K562 (cell line): ENCODE measurements at regions not wholly inside any gene's neighbourhood (a gene's known extent, or its start where the extent isn't known, plus 50 kb on each side); places are given as distances from the start of the nearest gene placed in this dataset.

ENCODE experiments used
- DDX20 ChIP-seq: fragments of 450-650 bp; IDR thresholded peaks from 2 replicates; pipeline ENCODE4 v1.6.1; 2016; ENCODE audit warnings: missing genetic modification characterization, low read depth, mild to moderate bottlenecking, missing compliant biosample characterization, moderate library complexity
- E2F3 ChIP-seq: fragments of 250-450 bp; sonication (Bioruptor Pico); IDR thresholded peaks from 2 replicates; pipeline ENCODE4 v1.4.0; 2020; ENCODE audit warnings: mild to moderate bottlenecking
- ESRRA ChIP-seq: fragments of 450-650 bp; IDR thresholded peaks from 2 replicates; pipeline ENCODE4 v1.6.1; 2014; ENCODE audit warnings: low read depth, mild to moderate bottlenecking, moderate library complexity, borderline replicate concordance
- FOS ChIP-seq: IDR thresholded peaks from 3 replicates; pipeline ENCODE4 v1.6.1; 2011; ENCODE audit not compliant: insufficient read length; ENCODE audit errors: extremely low read depth
- FOSL1 ChIP-seq: fragments of 200-800 bp; sonication (Bioruptor generic); conservative IDR thresholded peaks from 2 replicates; pipeline ENCODE4 v1.6.1; 2016; ENCODE audit warnings: missing genetic modification characterization, missing compliant biosample characterization
- GTF2F1 ChIP-seq: IDR thresholded peaks from 2 replicates; pipeline ENCODE4 v1.6.1; 2011; ENCODE audit warnings: low read depth, low read length, improper control_type of control experiment
- ILF3 ChIP-seq: fragments of 450-650 bp; IDR thresholded peaks from 2 replicates; pipeline ENCODE4 v1.6.1; 2018; ENCODE audit warnings: antibody characterized with exemption, mild to moderate bottlenecking, moderate library complexity, borderline replicate concordance
- KAT7 ChIP-seq: sonication (generic); formaldehyde crosslinking; IDR thresholded peaks from 2 replicates; pipeline ENCODE4 v1.8.0; 2022; ENCODE audit warnings: missing genetic modification reagents, mild to moderate bottlenecking, borderline replicate concordance
- KDM2B ChIP-seq: fragments of 250-450 bp; sonication (Bioruptor Pico); IDR thresholded peaks from 2 replicates; pipeline ENCODE4 v1.8.0; 2021; ENCODE audit warnings: mild to moderate bottlenecking, moderate library complexity
- MBD2 ChIP-seq: sonication (generic); IDR thresholded peaks from 2 replicates; pipeline ENCODE4 v1.6.1; 2016; ENCODE audit warnings: low read depth, borderline replicate concordance
- MED1 ChIP-seq: sonication (generic); formaldehyde crosslinking; IDR thresholded peaks from 2 replicates; pipeline ENCODE4 v1.8.1; 2023; ENCODE audit warnings: missing genetic modification reagents, borderline replicate concordance
- PHF8 ChIP-seq: fragments of 200-600 bp; sonication (generic); IDR thresholded peaks from 2 replicates; pipeline ENCODE4 v1.6.1; 2012; ENCODE audit warnings: mixed run types, mild to moderate bottlenecking, inconsistent platforms, low read length, moderate library complexity, borderline replicate concordance
- RAD51 ChIP-seq: fragments of 450-650 bp; IDR thresholded peaks from 2 replicates; pipeline ENCODE4 v1.7.1; 2016; ENCODE audit warnings: low read depth, mild to moderate bottlenecking, borderline replicate concordance
- SNIP1 ChIP-seq: fragments of 450-650 bp; IDR thresholded peaks from 2 replicates; pipeline ENCODE4 v1.7.1; 2017; ENCODE audit warnings: low read depth, mild to moderate bottlenecking
- TAF7 ChIP-seq: fragments of 450-650 bp; IDR thresholded peaks from 2 replicates; pipeline ENCODE4 v1.6.1; 2016; ENCODE audit warnings: missing genetic modification characterization, missing compliant biosample characterization
- TOE1 ChIP-seq, 2 experiments: fragments of 450-650 bp in 1 of 2; sonication (generic) in 1 of 2; formaldehyde crosslinking in 1 of 2; IDR thresholded peaks; 2 replicates each; pipeline versions ENCODE4 v1.7.1 to v1.8.0; 2016 to 2022; ENCODE audit warnings: borderline replicate concordance in 2 of 2, mild to moderate bottlenecking in 2 of 2, antibody characterized with exemption in 1 of 2, inconsistent platforms in 1 of 2, low read depth in 1 of 2, missing genetic modification reagents in 1 of 2, moderate library complexity in 1 of 2
- ZNF224 ChIP-seq: sonication (generic); formaldehyde crosslinking; IDR thresholded peaks from 2 replicates; pipeline ENCODE4 v1.8.0; 2022; ENCODE audit warnings: mild to moderate bottlenecking, missing genetic modification reagents
- ZNF263 ChIP-seq: sonication (generic); formaldehyde crosslinking; IDR thresholded peaks from 2 replicates; pipeline ENCODE4 v1.8.0; 2022; ENCODE audit warnings: mild to moderate bottlenecking, missing genetic modification reagents, borderline replicate concordance
- ZNF584 ChIP-seq: fragments of 200-800 bp; sonication (Bioruptor generic); IDR thresholded peaks from 2 replicates; pipeline ENCODE4 v1.6.1; 2016; ENCODE audit warnings: low read depth, mild to moderate bottlenecking, missing genetic modification characterization, missing compliant biosample characterization
- TF ChIP-seq, protein P1 (sequence below): fragments of 450-650 bp; formaldehyde crosslinking; IDR thresholded peaks from 2 replicates; pipeline ENCODE4 v1.4.0; 2020; ENCODE audit warnings: mild to moderate bottlenecking, mixed read lengths
- TF ChIP-seq, protein P2 (sequence below), 2 experiments: IDR thresholded peaks; 2 replicates each; pipeline ENCODE4 v1.6.1; 2012; ENCODE audit warnings: improper control_type of control experiment in 2 of 2, low read depth in 2 of 2, low read length in 2 of 2, borderline replicate concordance in 1 of 2
- TF ChIP-seq, protein P3 (sequence below): fragments of 250-450 bp; sonication (Bioruptor Pico); IDR thresholded peaks from 2 replicates; pipeline ENCODE4 v1.5.0; 2020; ENCODE audit warnings: mild to moderate bottlenecking
- TF ChIP-seq, protein P4 (sequence below): fragments of 450-650 bp; formaldehyde crosslinking; IDR thresholded peaks from 2 replicates; pipeline ENCODE4 v1.4.0; 2022; ENCODE audit warnings: missing genetic modification characterization

DNA sequence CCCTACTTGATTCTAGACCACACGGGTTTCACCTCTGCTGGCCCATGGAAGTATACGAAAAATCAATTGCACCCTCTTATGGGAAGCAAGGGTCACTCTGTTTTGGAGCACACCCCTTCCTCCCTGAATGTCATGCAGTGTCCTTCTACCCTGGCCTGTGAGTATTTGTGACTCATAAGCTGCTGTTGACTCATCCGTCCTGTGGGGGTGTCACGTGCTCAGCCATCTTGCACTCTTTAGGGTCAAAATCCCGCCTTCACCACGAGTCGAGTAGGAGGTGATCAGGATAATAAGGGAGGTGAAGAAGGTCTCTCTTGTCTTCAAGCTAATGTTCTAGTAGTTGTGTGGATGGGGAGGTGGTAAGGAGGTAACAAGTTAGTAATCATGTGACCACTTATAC is 341.0 kb upstream of the EEF2KMT start (continued):
- TF ChIP-seq TOE1 (IDR thresholded peaks at IDR 0.05; ENCODE audit: borderline replicate concordance) (peak; percentile 50; the same call in 1 of the 2 replicates), TOE1 (CRISPR knock-in tag; IDR thresholded peaks at IDR 0.05; ENCODE audit: borderline replicate concordance, low read depth) (no peak), KAT7 (CRISPR knock-in tag) (no peak), E2F3 (CRISPR knock-in tag) (no peak), ESRRA (no peak), MED1 (CRISPR knock-in tag) (no peak), SNIP1 (no peak), ILF3 (no peak), FOS (peak; percentile 20), DDX20 (tag) (no peak), TAF7 (no peak), ZNF263 (CRISPR knock-in tag) (no peak), ZNF224 (CRISPR knock-in tag) (no peak), MBD2 (no peak), KDM2B (CRISPR knock-in tag) (no peak), PHF8 (no peak), ZNF584 (CRISPR knock-in tag) (no peak), FOSL1 (tag) (peak; percentile 93), GTF2F1 (no peak), RAD51 (peak; percentile 56; the same call in 1 of the 2 replicates)
- TF ChIP-seq, protein P1, sequence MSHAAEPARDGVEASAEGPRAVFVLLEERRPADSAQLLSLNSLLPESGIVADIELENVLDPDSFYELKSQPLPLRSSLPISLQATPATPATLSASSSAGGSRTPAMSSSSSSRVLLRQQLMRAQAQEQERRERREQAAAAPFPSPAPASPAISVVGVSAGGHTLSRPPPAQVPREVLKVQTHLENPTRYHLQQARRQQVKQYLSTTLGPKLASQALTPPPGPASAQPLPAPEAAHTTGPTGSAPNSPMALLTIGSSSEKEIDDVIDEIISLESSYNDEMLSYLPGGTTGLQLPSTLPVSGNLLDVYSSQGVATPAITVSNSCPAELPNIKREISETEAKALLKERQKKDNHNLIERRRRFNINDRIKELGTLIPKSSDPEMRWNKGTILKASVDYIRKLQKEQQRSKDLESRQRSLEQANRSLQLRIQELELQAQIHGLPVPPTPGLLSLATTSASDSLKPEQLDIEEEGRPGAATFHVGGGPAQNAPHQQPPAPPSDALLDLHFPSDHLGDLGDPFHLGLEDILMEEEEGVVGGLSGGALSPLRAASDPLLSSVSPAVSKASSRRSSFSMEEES (CRISPR knock-in tag), result peak; percentile 45
- TF ChIP-seq, protein P2, sequence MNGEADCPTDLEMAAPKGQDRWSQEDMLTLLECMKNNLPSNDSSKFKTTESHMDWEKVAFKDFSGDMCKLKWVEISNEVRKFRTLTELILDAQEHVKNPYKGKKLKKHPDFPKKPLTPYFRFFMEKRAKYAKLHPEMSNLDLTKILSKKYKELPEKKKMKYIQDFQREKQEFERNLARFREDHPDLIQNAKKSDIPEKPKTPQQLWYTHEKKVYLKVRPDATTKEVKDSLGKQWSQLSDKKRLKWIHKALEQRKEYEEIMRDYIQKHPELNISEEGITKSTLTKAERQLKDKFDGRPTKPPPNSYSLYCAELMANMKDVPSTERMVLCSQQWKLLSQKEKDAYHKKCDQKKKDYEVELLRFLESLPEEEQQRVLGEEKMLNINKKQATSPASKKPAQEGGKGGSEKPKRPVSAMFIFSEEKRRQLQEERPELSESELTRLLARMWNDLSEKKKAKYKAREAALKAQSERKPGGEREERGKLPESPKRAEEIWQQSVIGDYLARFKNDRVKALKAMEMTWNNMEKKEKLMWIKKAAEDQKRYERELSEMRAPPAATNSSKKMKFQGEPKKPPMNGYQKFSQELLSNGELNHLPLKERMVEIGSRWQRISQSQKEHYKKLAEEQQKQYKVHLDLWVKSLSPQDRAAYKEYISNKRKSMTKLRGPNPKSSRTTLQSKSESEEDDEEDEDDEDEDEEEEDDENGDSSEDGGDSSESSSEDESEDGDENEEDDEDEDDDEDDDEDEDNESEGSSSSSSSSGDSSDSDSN (IDR thresholded peaks at IDR 0.05; ENCODE audit: borderline replicate concordance in 1 of 2, low read depth in 2 of 2, low read length in 2 of 2), result no peak
- TF ChIP-seq, protein P3, sequence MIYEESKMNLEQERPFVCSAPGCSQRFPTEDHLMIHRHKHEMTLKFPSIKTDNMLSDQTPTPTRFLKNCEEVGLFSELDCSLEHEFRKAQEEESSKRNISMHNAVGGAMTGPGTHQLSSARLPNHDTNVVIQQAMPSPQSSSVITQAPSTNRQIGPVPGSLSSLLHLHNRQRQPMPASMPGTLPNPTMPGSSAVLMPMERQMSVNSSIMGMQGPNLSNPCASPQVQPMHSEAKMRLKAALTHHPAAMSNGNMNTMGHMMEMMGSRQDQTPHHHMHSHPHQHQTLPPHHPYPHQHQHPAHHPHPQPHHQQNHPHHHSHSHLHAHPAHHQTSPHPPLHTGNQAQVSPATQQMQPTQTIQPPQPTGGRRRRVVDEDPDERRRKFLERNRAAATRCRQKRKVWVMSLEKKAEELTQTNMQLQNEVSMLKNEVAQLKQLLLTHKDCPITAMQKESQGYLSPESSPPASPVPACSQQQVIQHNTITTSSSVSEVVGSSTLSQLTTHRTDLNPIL (CRISPR knock-in tag), result no peak
- TF ChIP-seq, protein P4, sequence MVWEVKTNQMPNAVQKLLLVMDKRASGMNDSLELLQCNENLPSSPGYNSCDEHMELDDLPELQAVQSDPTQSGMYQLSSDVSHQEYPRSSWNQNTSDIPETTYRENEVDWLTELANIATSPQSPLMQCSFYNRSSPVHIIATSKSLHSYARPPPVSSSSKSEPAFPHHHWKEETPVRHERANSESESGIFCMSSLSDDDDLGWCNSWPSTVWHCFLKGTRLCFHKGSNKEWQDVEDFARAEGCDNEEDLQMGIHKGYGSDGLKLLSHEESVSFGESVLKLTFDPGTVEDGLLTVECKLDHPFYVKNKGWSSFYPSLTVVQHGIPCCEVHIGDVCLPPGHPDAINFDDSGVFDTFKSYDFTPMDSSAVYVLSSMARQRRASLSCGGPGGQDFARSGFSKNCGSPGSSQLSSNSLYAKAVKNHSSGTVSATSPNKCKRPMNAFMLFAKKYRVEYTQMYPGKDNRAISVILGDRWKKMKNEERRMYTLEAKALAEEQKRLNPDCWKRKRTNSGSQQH (CRISPR knock-in tag), result no peak
